ENCODE measurements at regions not wholly inside any gene's neighbourhood (a gene's known extent, or its start where the extent isn't known, plus 50 kb on each side); places are given as distances from the start of the nearest gene placed in this dataset.

- no peak overlapping the region for H3K27ac Mint-ChIP-seq
- no peak for TF ChIP-seq CTCF (IDR thresholded peaks at IDR 0.05)
- H3K9me3 Mint-ChIP-seq, result no peaks in the 10 kb centered on the region
- no peaks in the 10 kb centered on the region for H3K4me1 Mint-ChIP-seq
- no peaks in the 10 kb centered on the region for H3K27me3 Mint-ChIP-seq (ENCODE audit: low read depth, poor library complexity)
- no peak overlapping the region for H3K4me3 Mint-ChIP-seq
- no peak for DNase-seq
- no peaks in the 10 kb centered on the region for H3K36me3 Mint-ChIP-seq (ENCODE audit: low read depth)
Observed at GRCh38 chr6:49327571-49327970, 135.5 kb downstream of the MMUT start.

- Mint-ChIP-seq H3K4me3 (no peak overlapping the region), H3K27me3 (ENCODE audit: low read depth, poor library complexity) (no peaks in the 10 kb centered on the region), H3K4me1 (no peaks in the 10 kb centered on the region), H3K36me3 (ENCODE audit: low read depth) (no peaks in the 10 kb centered on the region), H3K27ac (no peak overlapping the region), H3K9me3 (no peaks in the 10 kb centered on the region)
- TF ChIP-seq CTCF (IDR thresholded peaks at IDR 0.05), result no peak
- DNase-seq, result no peak
Observed at GRCh38 chr6:49327005-49327404, 136.0 kb downstream of the MMUT start.

GRCh38 chr6:49326347-49326746 is 136.7 kb downstream of the MMUT start:
- no peak overlapping the region for H3K27ac Mint-ChIP-seq
- no peak for TF ChIP-seq CTCF (IDR thresholded peaks at IDR 0.05)
- no peaks in the 10 kb centered on the region for H3K4me1 Mint-ChIP-seq
- H3K9me3 Mint-ChIP-seq, result no peaks in the 10 kb centered on the region
- no peak for DNase-seq
- H3K36me3 Mint-ChIP-seq (ENCODE audit: low read depth), result no peaks in the 10 kb centered on the region
- no peak overlapping the region for H3K4me3 Mint-ChIP-seq
- no peaks in the 10 kb centered on the region for H3K27me3 Mint-ChIP-seq (ENCODE audit: low read depth, poor library complexity)

GRCh38 chr6:49325891-49326290 is 137.2 kb downstream of the MMUT start:
- H3K27ac Mint-ChIP-seq, result no peak overlapping the region
- H3K27me3 Mint-ChIP-seq (ENCODE audit: low read depth, poor library complexity), result no peaks in the 10 kb centered on the region
- H3K36me3 Mint-ChIP-seq (ENCODE audit: low read depth), result no peaks in the 10 kb centered on the region
- H3K9me3 Mint-ChIP-seq, result no peaks in the 10 kb centered on the region
- H3K4me3 Mint-ChIP-seq, result no peak overlapping the region
- TF ChIP-seq CTCF (IDR thresholded peaks at IDR 0.05), result no peak
- H3K4me1 Mint-ChIP-seq, result no peaks in the 10 kb centered on the region
- DNase-seq, result no peak

GRCh38 chr6:49322861-49323260 is 140.2 kb downstream of the MMUT start:
- Mint-ChIP-seq H3K4me1 (no peaks in the 10 kb centered on the region), H3K27ac (no peak overlapping the region), H3K27me3 (ENCODE audit: low read depth, poor library complexity) (no peaks in the 10 kb centered on the region), H3K36me3 (ENCODE audit: low read depth) (no peaks in the 10 kb centered on the region), H3K9me3 (no peaks in the 10 kb centered on the region), H3K4me3 (no peak overlapping the region)
- no peak for DNase-seq
- no peak for TF ChIP-seq CTCF (IDR thresholded peaks at IDR 0.05)

GRCh38 chr6:49321561-49322072 is 141.4 kb downstream of the MMUT start:
- Mint-ChIP-seq H3K4me1 (no peaks in the 10 kb centered on the region), H3K27me3 (ENCODE audit: low read depth, poor library complexity) (peaks cover 2% of the 10 kb centered on the region), H3K4me3 (no peak overlapping the region), H3K9me3 (no peaks in the 10 kb centered on the region), H3K36me3 (ENCODE audit: low read depth) (no peaks in the 10 kb centered on the region), H3K27ac (no peak overlapping the region)
- no peak for DNase-seq
- TF ChIP-seq CTCF (IDR thresholded peaks at IDR 0.05), result no peak
